Neuronal stem cell (in vitro differentiated cells): ENCODE measurements at regions not wholly inside any gene's neighbourhood (a gene's known extent, or its start where the extent isn't known, plus 50 kb on each side); places are given as distances from the start of the nearest gene placed in this dataset.

ENCODE experiments used
- DNase-seq: peaks from one replicate; pipeline ENCODE4 v3.0.0-alpha.2; 2013; ENCODE audit warnings: low spot score
- H2AFZ ChIP-seq: one replicate; pipeline ENCODE4 v1.6.1; 2013; ENCODE audit warnings: mild to moderate bottlenecking, low read length, inconsistent platforms
- H2AK5ac ChIP-seq: 2 replicates; pipeline ENCODE4 v1.6.1; 2013; ENCODE audit warnings: low read depth, mild to moderate bottlenecking, inconsistent platforms, low read length, moderate library complexity, mixed read lengths
- H2BK120ac ChIP-seq: 2 replicates; pipeline ENCODE4 v1.6.1; 2013; ENCODE audit warnings: low read depth, mild to moderate bottlenecking, inconsistent platforms, low read length, moderate library complexity, mixed read lengths
- H2BK12ac ChIP-seq: one replicate; pipeline ENCODE4 v1.6.1; 2013; ENCODE audit warnings: low read length, inconsistent platforms
- H2BK15ac ChIP-seq: 2 replicates; pipeline ENCODE4 v1.6.1; 2013; ENCODE audit warnings: mild to moderate bottlenecking, low read length, inconsistent platforms, mixed read lengths
- H2BK5ac ChIP-seq: one replicate; pipeline ENCODE4 v1.6.1; 2013; ENCODE audit warnings: inconsistent platforms, mild to moderate bottlenecking, low read length, moderate library complexity
- H3K14ac ChIP-seq: one replicate; pipeline ENCODE4 v1.6.1; 2013; ENCODE audit warnings: low read length, inconsistent platforms
- H3K18ac ChIP-seq: 2 replicates; pipeline ENCODE4 v1.6.1; 2013; ENCODE audit warnings: low read length, inconsistent platforms
- H3K23ac ChIP-seq: 2 replicates; pipeline ENCODE4 v1.6.1; 2013; ENCODE audit warnings: low read depth, mild to moderate bottlenecking, mixed read lengths, low read length, inconsistent platforms; ENCODE audit not compliant: poor library complexity
- H3K27ac ChIP-seq: replicated peaks from 3 replicates; pipeline ENCODE4 v1.5.1; 2013; ENCODE audit warnings: low read length, inconsistent platforms
- H3K27me3 ChIP-seq, 3 experiments: 2 replicates each; pipeline ENCODE4 v1.6.1; 2013; ENCODE audit warnings: low read length in 3 of 3, mild to moderate bottlenecking in 2 of 3, inconsistent platforms in 1 of 3, low read depth in 1 of 3, mixed read lengths in 1 of 3, moderate library complexity in 1 of 3; ENCODE audit not compliant: control insufficient read depth in 3 of 3, insufficient read depth in 3 of 3
- H3K36me3 ChIP-seq, 2 donors: replicated peaks in 1 of 2; 2 replicates each; pipeline ENCODE4 v1.6.1; 2013; ENCODE audit warnings: low read length in 2 of 2; ENCODE audit not compliant: control insufficient read depth in 2 of 2, insufficient read depth in 2 of 2
- H3K4ac ChIP-seq: 2 replicates; pipeline ENCODE4 v1.6.1; 2013; ENCODE audit warnings: inconsistent platforms, mild to moderate bottlenecking, low read length, moderate library complexity
- H3K4me1 ChIP-seq, 2 donors: 1 replicate in 1 of 2; 2 replicates in 1 of 2; pipeline ENCODE4 v1.6.1; 2013; ENCODE audit warnings: low read length in 2 of 2, low read depth in 1 of 2; ENCODE audit not compliant: control insufficient read depth in 2 of 2, insufficient read depth in 1 of 2
- H3K4me2 ChIP-seq: one replicate; pipeline ENCODE4 v1.6.1; 2013; ENCODE audit warnings: mild to moderate bottlenecking, low read length, inconsistent platforms; ENCODE audit not compliant: insufficient read depth, poor library complexity, severe bottlenecking
- H3K4me3 ChIP-seq, 2 donors: 2 replicates each; pipeline ENCODE4 v1.5.1; 2013; ENCODE audit warnings: low read length in 2 of 2, mild to moderate bottlenecking in 2 of 2, inconsistent platforms in 1 of 2, moderate library complexity in 1 of 2
- H3K79me1 ChIP-seq: one replicate; pipeline ENCODE4 v1.6.1; 2013; ENCODE audit warnings: low read depth, mild to moderate bottlenecking, inconsistent platforms, low read length, moderate library complexity
- H3K9ac ChIP-seq: one replicate; pipeline ENCODE4 v1.6.1; 2013; ENCODE audit warnings: mild to moderate bottlenecking, low read depth, low read length, inconsistent platforms; ENCODE audit not compliant: poor library complexity
- H3K9me3 ChIP-seq, 2 donors: replicated peaks in 1 of 2; 2 replicates each; pipeline versions ENCODE3 to v1.6.1; 2013; ENCODE audit warnings: low read length in 2 of 2, mild to moderate bottlenecking in 2 of 2, inconsistent platforms in 1 of 2, low read depth in 1 of 2, mixed read lengths in 1 of 2, moderate library complexity in 1 of 2; ENCODE audit not compliant: control insufficient read depth in 2 of 2, insufficient read depth in 1 of 2
- H4K8ac ChIP-seq: one replicate; pipeline ENCODE4 v1.6.1; 2013; ENCODE audit warnings: low read depth, mild to moderate bottlenecking, inconsistent platforms, low read length, moderate library complexity
- H4K91ac ChIP-seq: one replicate; pipeline ENCODE4 v1.6.1; 2013; ENCODE audit warnings: low read length, low read depth, mild to moderate bottlenecking, inconsistent platforms; ENCODE audit not compliant: poor library complexity
- WGBS, 2 donors: extraction: QIAGEN DNeasy Blood & Tissue Kit; methylation state at CpG; one replicate each; pipeline ENCODE4 v1.1.7; 2013; ENCODE audit warnings: missing lambda C conversion rate in 2 of 2, mixed read lengths in 1 of 2; ENCODE audit not compliant: insufficient read length in 2 of 2, insufficient replicate concordance in 1 of 2; ENCODE audit errors: extremely low coverage in 2 of 2; 5-methylcytosine and 5-hydroxymethylcytosine counted together

DNA sequence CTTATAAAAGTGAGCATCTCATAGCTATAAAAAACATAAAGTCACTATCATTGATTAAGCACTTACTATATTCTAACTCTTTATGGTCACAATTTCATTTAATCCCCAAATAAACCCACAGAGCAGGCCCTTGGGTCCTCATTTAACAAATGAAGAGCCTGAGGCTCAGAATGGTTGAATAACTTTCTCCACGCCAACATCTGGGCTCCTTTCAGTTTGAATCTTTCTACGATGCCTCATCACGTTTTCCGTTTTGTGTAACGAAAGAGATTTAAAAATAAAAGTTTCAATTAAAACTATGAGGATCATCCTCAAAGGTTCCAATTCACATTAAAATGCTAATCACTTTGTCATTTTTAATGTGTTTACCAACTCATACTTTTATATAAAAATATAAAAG is 74.2 kb upstream of the ADAMTS18 start:
- no peak for DNase-seq
- no CpG with 5 or more reads among the region's 5 CpGs for WGBS, 2 donors
- Histone ChIP-seq H3K18ac (no peak overlapping the region), H2BK120ac (no peak overlapping the region), H3K4me2 (no peak overlapping the region), H3K4ac (no peak overlapping the region), H3K36me3 (no peaks in the 10 kb centered on the region), H3K27me3 (no peaks in the 10 kb centered on the region), H3K9me3 (no peaks in the 10 kb centered on the region), H3K4me3 (no peak overlapping the region), H3K23ac (no peak overlapping the region), H3K27ac (no peak overlapping the region), H2BK15ac (no peak overlapping the region), H3K14ac (no peak overlapping the region), H3K9ac (no peak overlapping the region), H2BK12ac (no peak overlapping the region), H3K4me1 (peaks cover 0 to 2% of the 10 kb centered on the region in 2 donors), H2AFZ (no peak overlapping the region), H3K79me1 (no peaks in the 10 kb centered on the region), H4K91ac (no peak overlapping the region), H2AK5ac (no peak overlapping the region), H4K8ac (no peak overlapping the region), H2BK5ac (no peak overlapping the region)

DNA sequence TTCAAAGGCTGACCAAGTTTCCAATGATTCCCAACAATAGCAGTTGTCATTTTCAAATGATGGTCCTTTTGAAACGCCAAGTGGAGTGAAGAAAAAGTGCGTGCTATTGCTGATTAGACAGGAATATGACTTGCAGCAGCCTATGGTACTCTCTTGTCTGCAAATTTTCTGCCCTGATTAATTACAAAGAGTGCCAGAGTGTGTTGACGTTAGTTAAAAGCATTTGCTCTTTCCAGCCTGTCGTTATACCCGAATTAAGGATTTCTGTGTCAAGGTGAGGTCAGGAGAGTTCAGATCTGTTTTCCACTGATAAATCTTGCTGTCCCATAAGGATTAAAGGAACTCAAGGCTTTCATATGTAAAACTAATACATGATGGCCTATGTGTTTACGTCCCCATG is 75.0 kb upstream of the ADAMTS18 start:
- no peak overlapping the region for H3K4ac ChIP-seq
- H3K4me3 ChIP-seq: no peak overlapping the region
- no peak overlapping the region for H3K4me2 ChIP-seq
- no peak overlapping the region for H4K8ac ChIP-seq
- H3K18ac ChIP-seq: no peak overlapping the region
- no peak overlapping the region for H2AK5ac ChIP-seq
- peak; percentile 3 for DNase-seq
- no peaks in the 10 kb centered on the region for H3K27me3 ChIP-seq
- H3K27ac ChIP-seq: no peak overlapping the region
- whole genome bisulfite sequencing, 2 donors: no CpG with 5 or more reads among the region's 6 CpGs
- no peak overlapping the region for H2BK15ac ChIP-seq
- no peaks in the 10 kb centered on the region for H3K79me1 ChIP-seq
- no peak overlapping the region for H2BK5ac ChIP-seq
- no peaks in the 10 kb centered on the region for H3K36me3 ChIP-seq
- no peak overlapping the region for H2BK12ac ChIP-seq
- H2AFZ ChIP-seq: no peak overlapping the region
- H3K14ac ChIP-seq: no peak overlapping the region
- H3K23ac ChIP-seq: no peak overlapping the region
- no peak overlapping the region for H2BK120ac ChIP-seq
- H4K91ac ChIP-seq: no peak overlapping the region
- peaks cover 0 to 2% of the 10 kb centered on the region in 2 donors for H3K4me1 ChIP-seq
- no peaks in the 10 kb centered on the region for H3K9me3 ChIP-seq
- no peak overlapping the region for H3K9ac ChIP-seq

DNA sequence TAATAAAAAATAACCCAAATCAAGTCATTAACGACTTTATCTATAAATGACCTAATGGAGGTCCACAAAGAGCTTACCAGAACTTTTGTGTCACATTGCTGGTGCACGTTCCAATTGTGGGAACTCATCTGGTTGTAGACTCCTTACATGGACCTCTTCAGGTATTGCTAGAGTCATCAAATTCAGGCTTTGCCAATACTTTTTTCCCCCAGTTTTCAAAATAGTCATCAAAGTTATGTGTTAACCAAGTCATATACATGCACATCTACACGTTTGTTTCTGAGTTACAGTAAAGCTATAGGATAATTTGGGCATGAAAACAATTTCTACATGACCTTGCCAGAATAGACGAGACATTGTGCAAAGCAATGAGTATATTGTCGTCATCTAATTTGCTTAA is 76.2 kb upstream of the ADAMTS18 start:
- H2AFZ ChIP-seq: no peak overlapping the region
- DNase-seq: no peak
- no peak overlapping the region for H2BK5ac ChIP-seq
- no peak overlapping the region for H4K8ac ChIP-seq
- H3K4ac ChIP-seq: no peak overlapping the region
- H3K9me3 ChIP-seq: no peaks in the 10 kb centered on the region
- WGBS, 2 donors: no CpG with 5 or more reads among the region's 5 CpGs
- H3K4me3 ChIP-seq: no peak overlapping the region
- H2AK5ac ChIP-seq: no peak overlapping the region
- no peak overlapping the region for H3K4me2 ChIP-seq
- H3K4me1 ChIP-seq: peaks cover 0 to 4% of the 10 kb centered on the region in 2 donors
- H2BK120ac ChIP-seq: no peak overlapping the region
- no peak overlapping the region for H3K9ac ChIP-seq
- H4K91ac ChIP-seq: no peak overlapping the region
- no peak overlapping the region for H2BK15ac ChIP-seq
- H3K27me3 ChIP-seq: no peaks in the 10 kb centered on the region
- no peak overlapping the region for H3K14ac ChIP-seq
- H3K23ac ChIP-seq: no peak overlapping the region
- H3K36me3 ChIP-seq: no peaks in the 10 kb centered on the region
- H2BK12ac ChIP-seq: no peak overlapping the region
- H3K27ac ChIP-seq: no peak overlapping the region
- H3K79me1 ChIP-seq: no peaks in the 10 kb centered on the region
- no peak overlapping the region for H3K18ac ChIP-seq

DNA sequence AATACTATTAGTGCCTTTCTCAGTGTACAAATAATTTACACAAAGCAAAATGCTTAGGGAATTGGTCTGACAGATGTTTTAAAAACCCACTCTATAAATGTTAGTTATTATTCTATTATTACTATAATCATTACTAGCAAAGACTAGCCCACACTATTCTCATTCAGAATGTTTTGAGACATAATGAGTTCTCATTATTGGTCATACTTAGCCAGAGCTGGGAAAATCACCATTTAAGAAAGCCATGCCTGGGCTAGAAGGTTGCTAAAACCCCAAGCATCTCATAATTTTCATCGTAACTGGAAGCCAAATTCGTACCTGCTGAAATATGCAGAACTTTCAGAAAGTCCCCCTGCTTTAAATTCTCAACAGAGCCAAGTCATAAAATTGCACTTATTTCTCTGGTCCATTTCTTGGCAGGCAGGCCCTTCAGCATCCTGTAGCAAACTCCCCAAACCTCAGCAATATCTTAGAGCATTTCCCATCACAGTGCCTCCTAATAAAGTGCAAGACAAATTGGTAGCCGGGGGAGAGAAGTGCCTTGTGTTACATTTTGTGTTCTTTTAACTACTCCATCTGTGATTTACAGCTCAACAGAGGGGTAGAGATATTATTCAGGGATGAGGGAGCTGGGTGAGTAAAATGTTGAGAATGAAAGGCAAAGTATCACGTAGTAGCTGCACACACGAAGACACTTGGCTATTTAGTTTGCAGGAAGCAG is 79.8 kb upstream of the ADAMTS18 start:
- no peak overlapping the region for H2BK5ac ChIP-seq
- peaks cover 0 to 4% of the 10 kb centered on the region in 2 donors for H3K4me1 ChIP-seq
- H3K9me3 ChIP-seq: no peaks in the 10 kb centered on the region
- no peak overlapping the region for H4K91ac ChIP-seq
- no peak overlapping the region for H3K18ac ChIP-seq
- no peak overlapping the region for H3K4ac ChIP-seq
- no peak overlapping the region for H3K27ac ChIP-seq
- H3K4me2 ChIP-seq: no peak overlapping the region
- no peak overlapping the region for H2AK5ac ChIP-seq
- H3K14ac ChIP-seq: no peak overlapping the region
- H3K36me3 ChIP-seq: no peaks in the 10 kb centered on the region
- H2BK15ac ChIP-seq: no peak overlapping the region
- H2AFZ ChIP-seq: no peak overlapping the region
- H3K23ac ChIP-seq: no peak overlapping the region
- H3K27me3 ChIP-seq: no peaks in the 10 kb centered on the region
- no peak overlapping the region for H2BK12ac ChIP-seq
- no peak for DNase-seq
- H3K9ac ChIP-seq: no peak overlapping the region
- no CpG with 5 or more reads among the region's 5 CpGs for WGBS, 2 donors
- no peak overlapping the region for H2BK120ac ChIP-seq
- H4K8ac ChIP-seq: no peak overlapping the region
- no peak overlapping the region for H3K4me3 ChIP-seq
- no peaks in the 10 kb centered on the region for H3K79me1 ChIP-seq
